Endothelial cell (in vitro differentiated cells): ENCODE measurements at regions not wholly inside any gene's neighbourhood (a gene's known extent, or its start where the extent isn't known, plus 50 kb on each side); places are given as distances from the start of the nearest gene placed in this dataset.

ENCODE experiments used
- DNase-seq: peaks from one replicate; pipeline ENCODE4 v3.0.0; 2021; ENCODE audit warnings: low spot score
- H3K27ac Mint-ChIP-seq: one replicate; pipeline ENCODE4 v1.8.0; 2021; ENCODE audit warnings: mixed read lengths, inconsistent platforms; ENCODE audit not compliant: unreplicated experiment
- H3K27me3 Mint-ChIP-seq: one replicate; pipeline ENCODE4 v1.8.0; 2021; ENCODE audit warnings: mild to moderate bottlenecking, moderate library complexity, mixed read lengths, inconsistent platforms; ENCODE audit not compliant: unreplicated experiment
- H3K36me3 Mint-ChIP-seq: one replicate; pipeline ENCODE4 v1.8.0; 2021; ENCODE audit warnings: mild to moderate bottlenecking, low read depth, mixed read lengths, inconsistent platforms; ENCODE audit not compliant: unreplicated experiment
- H3K4me1 Mint-ChIP-seq: one replicate; pipeline ENCODE4 v1.8.0; 2021; ENCODE audit warnings: mild to moderate bottlenecking, mixed read lengths, inconsistent platforms; ENCODE audit not compliant: unreplicated experiment
- H3K4me3 Mint-ChIP-seq: one replicate; pipeline ENCODE4 v1.8.0; 2021; ENCODE audit warnings: mild to moderate bottlenecking, mixed read lengths, inconsistent platforms; ENCODE audit not compliant: unreplicated experiment
- H3K9me3 Mint-ChIP-seq: one replicate; pipeline ENCODE4 v1.8.0; 2021; ENCODE audit warnings: mixed read lengths, inconsistent platforms; ENCODE audit not compliant: unreplicated experiment
- CTCF ChIP-seq: fragments of 200-600 bp; sonication (generic); IDR thresholded peaks from one replicate; pipeline ENCODE4 v1.5.0; 2021; ENCODE audit warnings: antibody characterized with exemption; ENCODE audit not compliant: unreplicated experiment

GRCh38 chr2:12243381-12243780 is 473.4 kb upstream of the TRIB2 start:
- H3K27me3 Mint-ChIP-seq = no peaks in the 10 kb centered on the region
- no peak for TF ChIP-seq CTCF
- H3K4me3 Mint-ChIP-seq = no peak overlapping the region
- no peaks in the 10 kb centered on the region for H3K36me3 Mint-ChIP-seq
- no peaks in the 10 kb centered on the region for H3K9me3 Mint-ChIP-seq
- no peak for DNase-seq
- no peak overlapping the region for H3K27ac Mint-ChIP-seq
- no peaks in the 10 kb centered on the region for H3K4me1 Mint-ChIP-seq

GRCh38 chr2:12244070-12244469 is 472.7 kb upstream of the TRIB2 start:
- Mint-ChIP-seq H3K4me3 (no peak overlapping the region), H3K4me1 (no peaks in the 10 kb centered on the region), H3K9me3 (no peaks in the 10 kb centered on the region), H3K27ac (no peak overlapping the region), H3K27me3 (no peaks in the 10 kb centered on the region), H3K36me3 (no peaks in the 10 kb centered on the region)
- DNase-seq = no peak
- no peak for TF ChIP-seq CTCF

GRCh38 chr2:12251121-12251520 is 465.6 kb upstream of the TRIB2 start:
- H3K9me3 Mint-ChIP-seq = no peaks in the 10 kb centered on the region
- no peaks in the 10 kb centered on the region for H3K27me3 Mint-ChIP-seq
- no peaks in the 10 kb centered on the region for H3K4me1 Mint-ChIP-seq
- TF ChIP-seq CTCF = no peak
- H3K27ac Mint-ChIP-seq = no peak overlapping the region
- DNase-seq = no peak
- H3K36me3 Mint-ChIP-seq = no peaks in the 10 kb centered on the region
- H3K4me3 Mint-ChIP-seq = no peak overlapping the region

GRCh38 chr2:12251749-12252148 is 465.0 kb upstream of the TRIB2 start:
- Mint-ChIP-seq H3K4me3 (no peak overlapping the region), H3K36me3 (no peaks in the 10 kb centered on the region), H3K27ac (no peak overlapping the region), H3K9me3 (no peaks in the 10 kb centered on the region), H3K27me3 (no peaks in the 10 kb centered on the region), H3K4me1 (no peaks in the 10 kb centered on the region)
- DNase-seq = no peak
- no peak for TF ChIP-seq CTCF

GRCh38 chr2:12253167-12253778 is 463.5 kb upstream of the TRIB2 start:
- H3K9me3 Mint-ChIP-seq = no peaks in the 10 kb centered on the region
- H3K27ac Mint-ChIP-seq = no peak overlapping the region
- no peaks in the 10 kb centered on the region for H3K4me1 Mint-ChIP-seq
- no peaks in the 10 kb centered on the region for H3K27me3 Mint-ChIP-seq
- H3K36me3 Mint-ChIP-seq = no peaks in the 10 kb centered on the region
- DNase-seq = no peak
- TF ChIP-seq CTCF = no peak
- no peak overlapping the region for H3K4me3 Mint-ChIP-seq
